ENCODE measurements at regions not wholly inside any gene's neighbourhood (a gene's known extent, or its start where the extent isn't known, plus 50 kb on each side); places are given as distances from the start of the nearest gene placed in this dataset.
A peak's percentile ranks its signal among the peaks of the same experiment; 100 is the strongest.

GRCh38 chr7:26928703-26929347 lies 64.4 kb upstream of the SKAP2 start:
- no peaks in the 10 kb centered on the region for H4K20me1 ChIP-seq (ENCODE audit: low read depth)
- H3K4me3 ChIP-seq = no peak overlapping the region
- Mint-ChIP-seq H3K9me3 (peaks cover 3% of the 10 kb centered on the region), H3K27ac (no peak overlapping the region), H3K4me1 (peaks cover 7% of the 10 kb centered on the region), H3K27me3 (ENCODE audit: insufficient read depth, low read depth) (peaks cover 8% of the 10 kb centered on the region), H3K36me3 (no peaks in the 10 kb centered on the region), H3K4me3 (no peak overlapping the region)
- H2AFZ ChIP-seq (replicated peaks) = no peak overlapping the region
- peak overlapping the region; percentile 14 for H3K4me2 ChIP-seq
- no peak overlapping the region for H3K27ac ChIP-seq
- no peak overlapping the region for H3K9ac ChIP-seq
- no peak for TF ChIP-seq EZH2 (IDR thresholded peaks at IDR 0.05)
- no peak for TF ChIP-seq CTCF (IDR thresholded peaks at IDR 0.05)
- TF ChIP-seq EZH2phosphoT487 (IDR thresholded peaks at IDR 0.05) = no peak
- no peaks in the 10 kb centered on the region for H3K27me3 ChIP-seq
- H3K4me1 ChIP-seq = peaks cover 23% of the 10 kb centered on the region
- peaks cover 5% of the 10 kb centered on the region for H3F3A ChIP-seq (ENCODE audit: low read depth)
- H3K79me2 ChIP-seq (ENCODE audit: low read depth) = no peaks in the 10 kb centered on the region
- peak; percentile 62 for DNase-seq (ENCODE audit: low spot score)
- no peaks in the 10 kb centered on the region for H3K36me3 ChIP-seq
- no peaks in the 10 kb centered on the region for H3K9me3 ChIP-seq (ENCODE audit: low read depth)

- no peak overlapping the region for H2AFZ ChIP-seq (replicated peaks)
- no peaks in the 10 kb centered on the region for H3K27me3 ChIP-seq
- no peaks in the 10 kb centered on the region for H4K20me1 ChIP-seq (ENCODE audit: low read depth)
- TF ChIP-seq CTCF (IDR thresholded peaks at IDR 0.05) (no peak), EZH2phosphoT487 (IDR thresholded peaks at IDR 0.05) (no peak), EZH2 (IDR thresholded peaks at IDR 0.05) (no peak)
- Mint-ChIP-seq H3K36me3 (no peaks in the 10 kb centered on the region), H3K9me3 (no peaks in the 10 kb centered on the region), H3K4me3 (no peak overlapping the region), H3K4me1 (peaks cover 7% of the 10 kb centered on the region), H3K27ac (no peak overlapping the region), H3K27me3 (ENCODE audit: insufficient read depth, low read depth) (peaks cover 3% of the 10 kb centered on the region)
- H3K4me2 ChIP-seq = no peak overlapping the region
- no peak overlapping the region for H3K4me3 ChIP-seq
- no peaks in the 10 kb centered on the region for H3K9me3 ChIP-seq (ENCODE audit: low read depth)
- H3K9ac ChIP-seq = no peak overlapping the region
- no peak for DNase-seq (ENCODE audit: low spot score)
- no peaks in the 10 kb centered on the region for H3K36me3 ChIP-seq
- H3K79me2 ChIP-seq (ENCODE audit: low read depth) = no peaks in the 10 kb centered on the region
- H3K4me1 ChIP-seq = peaks cover 23% of the 10 kb centered on the region
- H3K27ac ChIP-seq = no peak overlapping the region
- H3F3A ChIP-seq (ENCODE audit: low read depth) = peaks cover 5% of the 10 kb centered on the region
Measured at GRCh38 chr7:26925768-26926167, 61.4 kb upstream of the SKAP2 start.

GRCh38 chr7:26924149-26924767 lies 59.9 kb upstream of the SKAP2 start:
- Mint-ChIP-seq H3K4me1 (peaks cover 7% of the 10 kb centered on the region), H3K27ac (no peak overlapping the region), H3K36me3 (no peaks in the 10 kb centered on the region), H3K9me3 (no peaks in the 10 kb centered on the region), H3K4me3 (no peak overlapping the region), H3K27me3 (ENCODE audit: insufficient read depth, low read depth) (peaks cover 3% of the 10 kb centered on the region)
- no peaks in the 10 kb centered on the region for H3K79me2 ChIP-seq (ENCODE audit: low read depth)
- H3K27me3 ChIP-seq = no peaks in the 10 kb centered on the region
- no peak for DNase-seq (ENCODE audit: low spot score)
- no peaks in the 10 kb centered on the region for H4K20me1 ChIP-seq (ENCODE audit: low read depth)
- H2AFZ ChIP-seq (replicated peaks) = no peak overlapping the region
- TF ChIP-seq CTCF (IDR thresholded peaks at IDR 0.05) = no peak
- TF ChIP-seq EZH2 (IDR thresholded peaks at IDR 0.05) = no peak
- no peak for TF ChIP-seq EZH2phosphoT487 (IDR thresholded peaks at IDR 0.05)
- peaks cover 13% of the 10 kb centered on the region for H3K4me1 ChIP-seq
- no peak overlapping the region for H3K9ac ChIP-seq
- no peaks in the 10 kb centered on the region for H3K9me3 ChIP-seq (ENCODE audit: low read depth)
- no peak overlapping the region for H3K27ac ChIP-seq
- no peaks in the 10 kb centered on the region for H3K36me3 ChIP-seq
- no peak overlapping the region for H3K4me2 ChIP-seq
- H3K4me3 ChIP-seq = no peak overlapping the region
- H3F3A ChIP-seq (ENCODE audit: low read depth) = no peaks in the 10 kb centered on the region
